ENCODE measurements at regions not wholly inside any gene's neighbourhood (a gene's known extent, or its start where the extent isn't known, plus 50 kb on each side); places are given as distances from the start of the nearest gene placed in this dataset.

GRCh38 chr2:194079989-194080388, 1577.0 kb upstream of the SLC39A10 start:
- no peaks in the 10 kb centered on the region for H3K79me1 ChIP-seq (replicated peaks; ENCODE audit: low read length, poor library complexity, severe bottlenecking)
- H3K4me3 ChIP-seq (ENCODE audit: insufficient read depth in 1 of 2, low read depth in 1 of 2, low read length in 2 of 2) = no peak overlapping the region
- H2AK5ac ChIP-seq (ENCODE audit: low read length, severe bottlenecking) = no peak overlapping the region
- no peak overlapping the region for H3K23ac ChIP-seq (ENCODE audit: low read length in 2 of 2)
- H2BK12ac ChIP-seq (ENCODE audit: low read length in 2 of 2) = no peak overlapping the region
- H3K27me3 ChIP-seq (ENCODE audit: control insufficient read depth in 1 of 2, insufficient read depth in 1 of 2, low read length in 2 of 2) = no peaks in the 10 kb centered on the region
- H3K27ac ChIP-seq (ENCODE audit: low read length, poor library complexity, severe bottlenecking) = no peak overlapping the region
- no peak for DNase-seq
- H3K18ac ChIP-seq (ENCODE audit: low read depth in 1 of 2, low read length in 2 of 2) = no peak overlapping the region
- H3K4me1 ChIP-seq (ENCODE audit: control insufficient read depth, insufficient read depth, low read depth, low read length) = no peaks in the 10 kb centered on the region
- H3K4ac ChIP-seq (ENCODE audit: low read depth in 1 of 2, low read length in 2 of 2) = no peak overlapping the region
- H3K9me3 ChIP-seq (ENCODE audit: control insufficient read depth, low read length) = no peaks in the 10 kb centered on the region
- no peak overlapping the region for H3K4me2 ChIP-seq (ENCODE audit: low read length, poor library complexity, severe bottlenecking)
- H4K8ac ChIP-seq (ENCODE audit: low read length) = no peak overlapping the region
- no peaks in the 10 kb centered on the region for H3K36me3 ChIP-seq (ENCODE audit: control insufficient read depth in 1 of 2, insufficient read depth in 2 of 2, low read depth in 1 of 2, low read length in 2 of 2)
- no peak overlapping the region for H2BK5ac ChIP-seq (ENCODE audit: low read depth, low read length, poor library complexity, severe bottlenecking)
- no peak overlapping the region for H3K14ac ChIP-seq (ENCODE audit: low read length in 2 of 2)
- H2AFZ ChIP-seq (ENCODE audit: low read depth, low read length) = no peak overlapping the region
- WGBS = no CpG with 5 or more reads among the region's 3 CpGs
- no peak overlapping the region for H3K9ac ChIP-seq (ENCODE audit: low read length)
- no peak overlapping the region for H2BK15ac ChIP-seq (ENCODE audit: low read depth, poor library complexity, severe bottlenecking)
- no peak overlapping the region for H2BK120ac ChIP-seq (ENCODE audit: low read depth, low read length)
- H4K91ac ChIP-seq (ENCODE audit: low read length) = no peak overlapping the region

GRCh38 chr2:194077366-194077765, 1579.7 kb upstream of the SLC39A10 start:
- Histone ChIP-seq H2AFZ (ENCODE audit: low read depth, low read length) (no peak overlapping the region), H3K9ac (ENCODE audit: low read length) (no peak overlapping the region), H2BK12ac (ENCODE audit: low read length in 2 of 2) (no peak overlapping the region), H2AK5ac (ENCODE audit: low read length, severe bottlenecking) (no peak overlapping the region), H3K14ac (ENCODE audit: low read length in 2 of 2) (no peak overlapping the region), H3K18ac (ENCODE audit: low read depth in 1 of 2, low read length in 2 of 2) (no peak overlapping the region), H3K27ac (ENCODE audit: low read length, poor library complexity, severe bottlenecking) (no peak overlapping the region), H4K8ac (ENCODE audit: low read length) (no peak overlapping the region), H3K23ac (ENCODE audit: low read length in 2 of 2) (no peak overlapping the region), H3K79me1 (replicated peaks; ENCODE audit: low read length, poor library complexity, severe bottlenecking) (no peaks in the 10 kb centered on the region), H2BK15ac (ENCODE audit: low read depth, poor library complexity, severe bottlenecking) (no peak overlapping the region), H3K4me2 (ENCODE audit: low read length, poor library complexity, severe bottlenecking) (no peak overlapping the region), H4K91ac (ENCODE audit: low read length) (no peak overlapping the region), H2BK5ac (ENCODE audit: low read depth, low read length, poor library complexity, severe bottlenecking) (no peak overlapping the region), H3K36me3 (ENCODE audit: control insufficient read depth in 1 of 2, insufficient read depth in 2 of 2, low read depth in 1 of 2, low read length in 2 of 2) (no peaks in the 10 kb centered on the region), H3K4ac (ENCODE audit: low read depth in 1 of 2, low read length in 2 of 2) (no peak overlapping the region), H3K27me3 (ENCODE audit: control insufficient read depth in 1 of 2, insufficient read depth in 1 of 2, low read length in 2 of 2) (no peaks in the 10 kb centered on the region), H3K4me3 (ENCODE audit: insufficient read depth in 1 of 2, low read depth in 1 of 2, low read length in 2 of 2) (no peak overlapping the region), H3K9me3 (ENCODE audit: control insufficient read depth, low read length) (peaks cover 6% of the 10 kb centered on the region), H3K4me1 (ENCODE audit: control insufficient read depth, insufficient read depth, low read depth, low read length) (no peaks in the 10 kb centered on the region), H2BK120ac (ENCODE audit: low read depth, low read length) (no peak overlapping the region)
- no peak for DNase-seq

GRCh38 chr2:194062401-194062800, 1594.6 kb upstream of the SLC39A10 start:
- no peak overlapping the region for H2BK15ac ChIP-seq (ENCODE audit: low read depth, poor library complexity, severe bottlenecking)
- no peak overlapping the region for H3K18ac ChIP-seq (ENCODE audit: low read depth in 1 of 2, low read length in 2 of 2)
- no peak overlapping the region for H2AK5ac ChIP-seq (ENCODE audit: low read length, severe bottlenecking)
- H2BK12ac ChIP-seq (ENCODE audit: low read length in 2 of 2) = no peak overlapping the region
- H3K4me3 ChIP-seq (ENCODE audit: insufficient read depth in 1 of 2, low read depth in 1 of 2, low read length in 2 of 2) = no peak overlapping the region
- no peak overlapping the region for H4K8ac ChIP-seq (ENCODE audit: low read length)
- H2BK120ac ChIP-seq (ENCODE audit: low read depth, low read length) = no peak overlapping the region
- H3K36me3 ChIP-seq (ENCODE audit: control insufficient read depth in 1 of 2, insufficient read depth in 2 of 2, low read depth in 1 of 2, low read length in 2 of 2) = no peaks in the 10 kb centered on the region
- H3K27me3 ChIP-seq (ENCODE audit: control insufficient read depth in 1 of 2, insufficient read depth in 1 of 2, low read length in 2 of 2) = no peaks in the 10 kb centered on the region
- H3K4me1 ChIP-seq (ENCODE audit: control insufficient read depth, insufficient read depth, low read depth, low read length) = no peaks in the 10 kb centered on the region
- no peak overlapping the region for H3K23ac ChIP-seq (ENCODE audit: low read length in 2 of 2)
- no peaks in the 10 kb centered on the region for H3K79me1 ChIP-seq (replicated peaks; ENCODE audit: low read length, poor library complexity, severe bottlenecking)
- no peak overlapping the region for H3K14ac ChIP-seq (ENCODE audit: low read length in 2 of 2)
- 56% methylated on average over 3 of the region's 3 CpGs for WGBS
- no peak overlapping the region for H3K9ac ChIP-seq (ENCODE audit: low read length)
- peaks cover 4% of the 10 kb centered on the region for H3K9me3 ChIP-seq (ENCODE audit: control insufficient read depth, low read length)
- no peak overlapping the region for H4K91ac ChIP-seq (ENCODE audit: low read length)
- H3K4ac ChIP-seq (ENCODE audit: low read depth in 1 of 2, low read length in 2 of 2) = no peak overlapping the region
- H2AFZ ChIP-seq (ENCODE audit: low read depth, low read length) = no peak overlapping the region
- H3K4me2 ChIP-seq (ENCODE audit: low read length, poor library complexity, severe bottlenecking) = no peak overlapping the region
- H3K27ac ChIP-seq (ENCODE audit: low read length, poor library complexity, severe bottlenecking) = no peak overlapping the region
- no peak overlapping the region for H2BK5ac ChIP-seq (ENCODE audit: low read depth, low read length, poor library complexity, severe bottlenecking)
- no peak for DNase-seq

GRCh38 chr2:194060269-194060668, 1596.8 kb upstream of the SLC39A10 start:
- Histone ChIP-seq H3K27ac (ENCODE audit: low read length, poor library complexity, severe bottlenecking) (no peak overlapping the region), H2BK120ac (ENCODE audit: low read depth, low read length) (no peak overlapping the region), H4K91ac (ENCODE audit: low read length) (no peak overlapping the region), H2AK5ac (ENCODE audit: low read length, severe bottlenecking) (no peak overlapping the region), H3K79me1 (replicated peaks; ENCODE audit: low read length, poor library complexity, severe bottlenecking) (no peaks in the 10 kb centered on the region), H3K14ac (ENCODE audit: low read length in 2 of 2) (no peak overlapping the region), H3K36me3 (ENCODE audit: control insufficient read depth in 1 of 2, insufficient read depth in 2 of 2, low read depth in 1 of 2, low read length in 2 of 2) (no peaks in the 10 kb centered on the region), H2AFZ (ENCODE audit: low read depth, low read length) (no peak overlapping the region), H2BK5ac (ENCODE audit: low read depth, low read length, poor library complexity, severe bottlenecking) (no peak overlapping the region), H3K9me3 (ENCODE audit: control insufficient read depth, low read length) (peaks cover 7% of the 10 kb centered on the region), H3K4me2 (ENCODE audit: low read length, poor library complexity, severe bottlenecking) (no peak overlapping the region), H3K18ac (ENCODE audit: low read depth in 1 of 2, low read length in 2 of 2) (no peak overlapping the region), H3K4me3 (ENCODE audit: insufficient read depth in 1 of 2, low read depth in 1 of 2, low read length in 2 of 2) (no peak overlapping the region), H3K4me1 (ENCODE audit: control insufficient read depth, insufficient read depth, low read depth, low read length) (no peaks in the 10 kb centered on the region), H2BK12ac (ENCODE audit: low read length in 2 of 2) (no peak overlapping the region), H2BK15ac (ENCODE audit: low read depth, poor library complexity, severe bottlenecking) (no peak overlapping the region), H3K23ac (ENCODE audit: low read length in 2 of 2) (no peak overlapping the region), H4K8ac (ENCODE audit: low read length) (no peak overlapping the region), H3K27me3 (ENCODE audit: control insufficient read depth in 1 of 2, insufficient read depth in 1 of 2, low read length in 2 of 2) (no peaks in the 10 kb centered on the region), H3K9ac (ENCODE audit: low read length) (no peak overlapping the region), H3K4ac (ENCODE audit: low read depth in 1 of 2, low read length in 2 of 2) (no peak overlapping the region)
- DNase-seq = no peak
- WGBS = 73% methylated on average over 3 of the region's 3 CpGs
